ENCODE measurements at regions not wholly inside any gene's neighbourhood (a gene's known extent, or its start where the extent isn't known, plus 50 kb on each side); places are given as distances from the start of the nearest gene placed in this dataset.

DNA sequence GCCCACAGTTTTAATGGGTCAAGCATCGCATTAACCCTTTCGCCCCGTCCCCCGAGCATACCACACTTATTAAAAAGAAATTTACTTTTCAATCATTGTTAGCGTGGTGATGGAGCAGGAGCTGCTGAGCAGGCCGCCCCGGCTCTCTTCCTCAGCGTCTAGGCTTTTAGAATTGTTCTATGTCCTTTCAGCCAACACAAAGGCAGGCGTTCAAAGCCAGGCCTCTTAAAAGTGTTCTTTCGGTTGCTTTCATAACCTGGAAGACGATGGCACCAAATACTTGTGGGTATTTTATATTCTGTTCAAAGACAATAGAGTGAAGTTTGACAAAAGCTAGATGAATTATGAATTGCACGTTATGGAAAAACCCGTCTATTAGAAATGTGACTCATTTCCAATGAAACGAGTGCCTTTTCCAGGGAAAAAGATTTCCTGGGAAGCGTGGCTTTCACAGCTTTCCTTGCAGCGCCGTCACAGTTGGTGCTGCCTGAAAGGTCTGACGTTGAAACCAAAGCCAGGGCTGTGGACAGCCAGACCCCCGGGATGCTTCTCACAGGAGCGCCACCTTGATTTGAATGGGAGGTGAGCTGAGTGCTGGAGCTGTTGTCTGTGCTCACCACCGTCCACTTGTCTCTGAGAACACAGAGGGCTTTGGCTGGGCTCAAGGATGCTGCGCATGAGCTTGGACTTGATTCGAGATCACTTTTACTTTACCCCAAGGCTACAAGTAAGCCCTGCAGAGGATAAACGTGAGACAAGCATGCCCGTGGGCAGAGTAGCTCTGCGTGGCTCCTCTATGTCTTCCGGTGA is 78.8 kb downstream of the SOX1 start:
- H3K27me3 ChIP-seq (replicated peaks in 1 of 4; ENCODE audit: control insufficient read depth in 3 of 4, extremely low read depth in 1 of 4, insufficient read depth in 3 of 4, low read length in 3 of 4): no peaks in the 10 kb centered on the region
- no peak overlapping the region for H4K91ac ChIP-seq (replicated peaks; ENCODE audit: insufficient read length, low read length)
- no peaks in the 10 kb centered on the region for H3K79me1 ChIP-seq (ENCODE audit: low read depth, low read length)
- H3K9ac ChIP-seq (replicated peaks in 1 of 4; ENCODE audit: extremely low read depth in 1 of 4, low read depth in 3 of 4, low read length in 3 of 4): no peak overlapping the region
- no peak overlapping the region for H4K5ac ChIP-seq (ENCODE audit: insufficient read length, low read depth, low read length)
- no peak overlapping the region for H2BK120ac ChIP-seq (replicated peaks; ENCODE audit: low read depth, low read length)
- H3K27ac ChIP-seq (ENCODE audit: low read depth, low read length): no peak overlapping the region
- H3K36me3 ChIP-seq (ENCODE audit: control insufficient read depth in 2 of 4, insufficient read depth in 4 of 4, low read length in 3 of 4): no peaks in the 10 kb centered on the region
- 87% methylated on average over 27 of the region's 27 CpGs; no CpG with 5 or more reads in 1 of the 2 experiments for WGBS, 2 experiments (ENCODE audit: extremely low coverage in 1 of 2, insufficient coverage in 1 of 2, insufficient read length in 1 of 2, insufficient replicate concordance in 2 of 2, low coverage in 1 of 2, low lambda C conversion rate in 2 of 2, missing lambda C conversion rate in 1 of 2)
- no peak overlapping the region for H4K8ac ChIP-seq (ENCODE audit: extremely low read depth, insufficient read depth, low read length)
- H2BK5ac ChIP-seq (ENCODE audit: low read depth, low read length): no peak overlapping the region
- no peak overlapping the region for H3K4me2 ChIP-seq (ENCODE audit: insufficient read depth in 1 of 2, low read depth in 2 of 2, low read length in 2 of 2)
- H3K4me1 ChIP-seq (replicated peaks in 1 of 4; ENCODE audit: control insufficient read depth in 3 of 4, insufficient read depth in 4 of 4, low read length in 3 of 4): no peaks in the 10 kb centered on the region
- H2AK5ac ChIP-seq (ENCODE audit: low read depth, low read length): peak overlapping the region; percentile 39; the same call in 1 of the 2 replicates
- no peaks in the 10 kb centered on the region for H3K9me3 ChIP-seq (ENCODE audit: insufficient read depth in 2 of 2, low read depth in 1 of 2, low read length in 1 of 2)
- no peak overlapping the region for H3K4me3 ChIP-seq (ENCODE audit: extremely low read depth in 1 of 4, insufficient read depth in 2 of 4, low read depth in 3 of 4, low read length in 4 of 4)
- H2BK15ac ChIP-seq (ENCODE audit: low read length): no peak overlapping the region
- DNase-seq (ENCODE audit: low read depth in 1 of 2, low spot score in 2 of 2): no peak
- H2BK20ac ChIP-seq (ENCODE audit: low read length): no peak overlapping the region
- no peak overlapping the region for H3K23ac ChIP-seq (ENCODE audit: insufficient read length)
- no peak overlapping the region for H3K4ac ChIP-seq (replicated peaks; ENCODE audit: insufficient read length, low read depth, low read length)
- H2BK12ac ChIP-seq (ENCODE audit: low read depth, low read length): no peak overlapping the region
- no peaks in the 10 kb centered on the region for H4K20me1 ChIP-seq (replicated peaks in 1 of 2; ENCODE audit: control insufficient read depth in 1 of 2, insufficient read depth in 2 of 2, low read length in 2 of 2)
- H3K18ac ChIP-seq (ENCODE audit: extremely low read depth, low read length): no peak overlapping the region
- no peaks in the 10 kb centered on the region for H3K79me2 ChIP-seq (ENCODE audit: control insufficient read depth in 1 of 2, insufficient read depth in 2 of 2, low read length in 2 of 2)
- FAIRE-seq: no peak
- no peak overlapping the region for H3K56ac ChIP-seq (replicated peaks; ENCODE audit: insufficient read length, low read depth, low read length)
- ChIA-PET CTCF (ENCODE audit: partially characterized antibody) (interaction anchor here (1.3 kb wide), 1 partner anchor 11 kb away, joined by 4 read pairs; no protein-coding TSS in a partner anchor), POLR2A (ENCODE audit: partially characterized antibody) (no interaction called here)
- TF ChIP-seq POLR2A (IDR thresholded peaks at IDR 0.05; ENCODE audit: control extremely low read depth in 1 of 2, low read depth in 2 of 2, low read length in 2 of 2) (no peak), SP2 (IDR thresholded peaks at IDR 0.05; ENCODE audit: low read length) (no peak), EGR1 (IDR thresholded peaks at IDR 0.05; ENCODE audit: borderline replicate concordance, low read depth, low read length) (no peak), ZNF274 (IDR thresholded peaks at IDR 0.05; ENCODE audit: borderline replicate concordance, extremely low read depth, low read length) (no peak), POLR2AphosphoS5 (IDR thresholded peaks at IDR 0.05; ENCODE audit: low read depth, low read length) (no peak)
- no peaks in the 10 kb centered on the region; the same call in 1 of the 2 replicates for H3K23me2 ChIP-seq (ENCODE audit: low read depth, low read length)
- H2AFZ ChIP-seq (ENCODE audit: low read length): no peak overlapping the region
- no peak overlapping the region for H3K14ac ChIP-seq (ENCODE audit: insufficient read length)
